ENCODE measurements at regions not wholly inside any gene's neighbourhood (a gene's known extent, or its start where the extent isn't known, plus 50 kb on each side); places are given as distances from the start of the nearest gene placed in this dataset.

- 72 to 88% methylated on average over 9 of the region's 9 CpGs for WGBS, 2 donors
- Histone ChIP-seq H3K27ac (no peak overlapping the region), H3K36me3 (no peaks in the 10 kb centered on the region), H3K9me3 (no peaks in the 10 kb centered on the region), H3K4me1 (no peaks in the 10 kb centered on the region), H3K4me3 (replicated peaks in 1 of 3) (no peak overlapping the region), H3K27me3 (no peaks in the 10 kb centered on the region)
- DNase-seq = no peak
- TF ChIP-seq CTCF (IDR thresholded peaks at IDR 0.05) (no peak), POLR2A (IDR thresholded peaks at IDR 0.05) (no peak)
- intact Hi-C loops (cut with DNase I) = no loop called here
These were observed 80.0 kb downstream of the HMX1 start for GRCh38 chr4:8791609-8792008.

- Histone ChIP-seq H3K27me3 (no peaks in the 10 kb centered on the region), H3K4me1 (no peaks in the 10 kb centered on the region), H3K9me3 (no peaks in the 10 kb centered on the region), H3K4me3 (replicated peaks in 1 of 3) (no peak overlapping the region), H3K27ac (no peak overlapping the region), H3K36me3 (no peaks in the 10 kb centered on the region)
- WGBS, 2 donors = 74 to 84% methylated on average over 6 of the region's 6 CpGs
- no peak for TF ChIP-seq POLR2A (IDR thresholded peaks at IDR 0.05)
- TF ChIP-seq CTCF (IDR thresholded peaks at IDR 0.05) = no peak
- intact Hi-C loops (cut with DNase I) = no loop called here
- no peak for DNase-seq
These were observed 80.9 kb downstream of the HMX1 start for GRCh38 chr4:8790749-8791148.

- 76 to 84% methylated on average over 9 of the region's 9 CpGs for WGBS, 2 donors
- TF ChIP-seq POLR2A (IDR thresholded peaks at IDR 0.05) (no peak), CTCF (IDR thresholded peaks at IDR 0.05) (no peak)
- intact Hi-C loops (cut with DNase I) = no loop called here
- Histone ChIP-seq H3K27ac (no peak overlapping the region), H3K36me3 (no peaks in the 10 kb centered on the region), H3K27me3 (no peaks in the 10 kb centered on the region), H3K4me1 (no peaks in the 10 kb centered on the region), H3K9me3 (no peaks in the 10 kb centered on the region), H3K4me3 (replicated peaks in 1 of 3) (no peak overlapping the region)
- no peak for DNase-seq
These were observed 83.5 kb downstream of the HMX1 start for GRCh38 chr4:8788174-8788573.

- 35% methylated on average over 10 of the region's 16 CpGs; no CpG with 5 or more reads in 1 of the 2 donors for WGBS, 2 donors
- H3K27me3 ChIP-seq = no peaks in the 10 kb centered on the region
These were observed 85.5 kb downstream of the HMX1 start for GRCh38 chr4:8786166-8786565.

GRCh38 chr4:8785656-8786142 lies 85.9 kb downstream of the HMX1 start:
- H3K27ac ChIP-seq = no peak overlapping the region
- intact Hi-C loops (cut with DNase I) = no loop called here
- no peak for TF ChIP-seq CTCF (IDR thresholded peaks at IDR 0.05)
- no peak for TF ChIP-seq POLR2A (IDR thresholded peaks at IDR 0.05)
- DNase-seq = no peak
- no peaks in the 10 kb centered on the region for H3K27me3 ChIP-seq
- no peak overlapping the region for H3K4me3 ChIP-seq (replicated peaks in 1 of 3)
- no peaks in the 10 kb centered on the region for H3K9me3 ChIP-seq
- no peaks in the 10 kb centered on the region for H3K4me1 ChIP-seq
- WGBS, 2 donors = 65 to 79% methylated on average over 3 to 14 of the region's 15 CpGs
- H3K36me3 ChIP-seq = no peaks in the 10 kb centered on the region

More at GRCh38 chr4:8786166-8786565, 85.5 kb downstream of the HMX1 start:
- H3K9me3 ChIP-seq = no peaks in the 10 kb centered on the region
- TF ChIP-seq CTCF (IDR thresholded peaks at IDR 0.05) (no peak), POLR2A (IDR thresholded peaks at IDR 0.05) (no peak)
- H3K27ac ChIP-seq = no peak overlapping the region
- H3K36me3 ChIP-seq = no peaks in the 10 kb centered on the region
- H3K4me1 ChIP-seq = no peaks in the 10 kb centered on the region
- no peak overlapping the region for H3K4me3 ChIP-seq (replicated peaks in 1 of 3)
- DNase-seq = no peak
- intact Hi-C loops (cut with DNase I) = no loop called here

Data from thyroid gland (tissue), 4 donors.